ENCODE measurements at regions not wholly inside any gene's neighbourhood (a gene's known extent, or its start where the extent isn't known, plus 50 kb on each side); places are given as distances from the start of the nearest gene placed in this dataset.

DNA sequence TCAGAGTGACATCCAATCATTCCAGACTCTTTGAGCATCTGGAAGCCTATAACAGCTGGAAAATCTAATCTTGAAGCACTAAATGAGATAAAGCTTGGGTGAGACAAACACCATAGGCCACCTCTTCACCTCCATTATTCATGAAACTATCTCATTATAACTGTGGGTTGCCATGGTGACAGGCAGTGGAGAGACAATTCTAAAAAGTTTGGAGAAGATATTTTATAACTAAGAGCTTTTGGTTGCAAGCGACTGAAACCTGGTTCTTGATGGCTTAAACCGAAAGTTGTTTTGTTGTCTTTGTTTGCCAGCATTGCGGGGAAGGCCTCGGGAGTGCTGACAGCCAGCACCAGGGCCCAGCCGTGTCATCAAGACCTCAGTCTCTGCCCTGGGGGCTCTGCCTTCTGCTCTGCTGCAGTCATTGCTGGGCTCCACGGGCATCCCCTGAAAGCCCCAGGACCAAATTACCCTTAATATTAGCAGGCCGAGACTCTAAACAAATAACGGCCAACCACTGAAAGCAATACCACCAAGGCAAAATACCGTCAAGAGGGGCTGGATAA, 353.6 kb upstream of the SFSWAP start:
- TF ChIP-seq, protein P1, sequence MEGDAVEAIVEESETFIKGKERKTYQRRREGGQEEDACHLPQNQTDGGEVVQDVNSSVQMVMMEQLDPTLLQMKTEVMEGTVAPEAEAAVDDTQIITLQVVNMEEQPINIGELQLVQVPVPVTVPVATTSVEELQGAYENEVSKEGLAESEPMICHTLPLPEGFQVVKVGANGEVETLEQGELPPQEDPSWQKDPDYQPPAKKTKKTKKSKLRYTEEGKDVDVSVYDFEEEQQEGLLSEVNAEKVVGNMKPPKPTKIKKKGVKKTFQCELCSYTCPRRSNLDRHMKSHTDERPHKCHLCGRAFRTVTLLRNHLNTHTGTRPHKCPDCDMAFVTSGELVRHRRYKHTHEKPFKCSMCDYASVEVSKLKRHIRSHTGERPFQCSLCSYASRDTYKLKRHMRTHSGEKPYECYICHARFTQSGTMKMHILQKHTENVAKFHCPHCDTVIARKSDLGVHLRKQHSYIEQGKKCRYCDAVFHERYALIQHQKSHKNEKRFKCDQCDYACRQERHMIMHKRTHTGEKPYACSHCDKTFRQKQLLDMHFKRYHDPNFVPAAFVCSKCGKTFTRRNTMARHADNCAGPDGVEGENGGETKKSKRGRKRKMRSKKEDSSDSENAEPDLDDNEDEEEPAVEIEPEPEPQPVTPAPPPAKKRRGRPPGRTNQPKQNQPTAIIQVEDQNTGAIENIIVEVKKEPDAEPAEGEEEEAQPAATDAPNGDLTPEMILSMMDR (IDR thresholded peaks at IDR 0.05; ENCODE audit: low read depth, low read length): no peak
- TF ChIP-seq POLR2A (IDR thresholded peaks at IDR 0.05; ENCODE audit: extremely low read depth, insufficient read length): no peak

All from NB4 (cell line).